HG02571 (cell line): ENCODE measurements at regions not wholly inside any gene's neighbourhood (a gene's known extent, or its start where the extent isn't known, plus 50 kb on each side); places are given as distances from the start of the nearest gene placed in this dataset.

Experiments
- ATAC-seq: cut with Tn5 transposase; IDR thresholded peaks from one replicate; pipeline ENCODE4 v1.9.1; 2021; ENCODE audit warnings: mild to moderate bottlenecking, moderate library complexity; ENCODE audit not compliant: unreplicated experiment

- ATAC-seq, result no peak
Observed at GRCh38 chr5:63894690-63895089, 67.6 kb downstream of the HTR1A start.

- ATAC-seq, result no peak
Observed at GRCh38 chr5:63878788-63879187, 83.5 kb downstream of the HTR1A start.

GRCh38 chr5:63877961-63878360, 84.3 kb downstream of the HTR1A start:
- no peak for ATAC-seq

- no peak for ATAC-seq
Observed at GRCh38 chr5:63860379-63860778, 101.9 kb downstream of the HTR1A start.

- no peak for ATAC-seq
Observed at GRCh38 chr5:63854076-63854475, 108.2 kb downstream of the HTR1A start.

- no peak for ATAC-seq
Observed at GRCh38 chr5:63843190-63843589, 119.1 kb downstream of the HTR1A start.

GRCh38 chr5:63837437-63837836, 124.8 kb downstream of the HTR1A start:
- ATAC-seq, result no peak

GRCh38 chr5:63831381-63831780, 130.9 kb downstream of the HTR1A start:
- ATAC-seq, result no peak

GRCh38 chr5:63825984-63826383, 136.3 kb downstream of the HTR1A start:
- ATAC-seq, result no peak

- ATAC-seq, result no peak
Observed at GRCh38 chr5:63823583-63823982, 138.7 kb downstream of the HTR1A start.

GRCh38 chr5:63822614-63823013, 139.6 kb downstream of the HTR1A start:
- ATAC-seq, result no peak

- ATAC-seq, result no peak
Observed at GRCh38 chr5:63820577-63820976, 141.7 kb downstream of the HTR1A start.

- ATAC-seq, result no peak
Observed at GRCh38 chr5:63812693-63813092, 149.6 kb downstream of the HTR1A start.

GRCh38 chr5:63811961-63812360, 150.3 kb downstream of the HTR1A start:
- no peak for ATAC-seq

GRCh38 chr5:63811286-63811685, 151.0 kb downstream of the HTR1A start:
- no peak for ATAC-seq

- no peak for ATAC-seq
Observed at GRCh38 chr5:63805151-63805550, 157.1 kb downstream of the HTR1A start.

GRCh38 chr5:63803165-63803564, 159.1 kb downstream of the HTR1A start:
- no peak for ATAC-seq

GRCh38 chr5:63794979-63795378, 167.3 kb downstream of the HTR1A start:
- no peak for ATAC-seq

- ATAC-seq, result no peak
Observed at GRCh38 chr5:63794296-63794695, 167.9 kb downstream of the HTR1A start.

- no peak for ATAC-seq
Observed at GRCh38 chr5:63774939-63775338, 187.3 kb downstream of the HTR1A start.

GRCh38 chr5:63768221-63768620, 194.0 kb downstream of the HTR1A start:
- no peak for ATAC-seq

- ATAC-seq, result no peak
Observed at GRCh38 chr5:63760965-63761364, 201.3 kb downstream of the HTR1A start.

- no peak for ATAC-seq
Observed at GRCh38 chr5:63743096-63743798, 219.0 kb downstream of the HTR1A start.
